ENCODE measurements at regions not wholly inside any gene's neighbourhood (a gene's known extent, or its start where the extent isn't known, plus 50 kb on each side); places are given as distances from the start of the nearest gene placed in this dataset.

DNA sequence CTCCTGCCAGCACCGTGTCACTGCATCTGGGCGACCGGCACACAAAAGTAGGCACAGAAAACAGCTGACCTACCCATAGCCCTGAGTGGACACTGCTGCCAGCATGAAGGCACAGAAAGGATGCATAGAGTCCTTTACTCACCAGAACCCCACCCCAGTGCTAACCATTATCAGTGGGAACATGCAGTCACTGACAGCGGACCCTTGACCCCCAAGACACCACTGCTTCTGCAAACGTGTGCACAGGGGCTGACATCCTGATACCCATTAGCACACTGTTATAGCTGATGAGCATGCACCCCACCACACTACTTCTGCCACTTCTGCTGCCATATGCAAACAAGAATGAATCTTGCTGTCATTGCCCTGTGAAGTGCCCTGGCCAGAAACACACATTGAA is 953.0 kb upstream of the NCAM2 start:
- TF ChIP-seq, protein P1, sequence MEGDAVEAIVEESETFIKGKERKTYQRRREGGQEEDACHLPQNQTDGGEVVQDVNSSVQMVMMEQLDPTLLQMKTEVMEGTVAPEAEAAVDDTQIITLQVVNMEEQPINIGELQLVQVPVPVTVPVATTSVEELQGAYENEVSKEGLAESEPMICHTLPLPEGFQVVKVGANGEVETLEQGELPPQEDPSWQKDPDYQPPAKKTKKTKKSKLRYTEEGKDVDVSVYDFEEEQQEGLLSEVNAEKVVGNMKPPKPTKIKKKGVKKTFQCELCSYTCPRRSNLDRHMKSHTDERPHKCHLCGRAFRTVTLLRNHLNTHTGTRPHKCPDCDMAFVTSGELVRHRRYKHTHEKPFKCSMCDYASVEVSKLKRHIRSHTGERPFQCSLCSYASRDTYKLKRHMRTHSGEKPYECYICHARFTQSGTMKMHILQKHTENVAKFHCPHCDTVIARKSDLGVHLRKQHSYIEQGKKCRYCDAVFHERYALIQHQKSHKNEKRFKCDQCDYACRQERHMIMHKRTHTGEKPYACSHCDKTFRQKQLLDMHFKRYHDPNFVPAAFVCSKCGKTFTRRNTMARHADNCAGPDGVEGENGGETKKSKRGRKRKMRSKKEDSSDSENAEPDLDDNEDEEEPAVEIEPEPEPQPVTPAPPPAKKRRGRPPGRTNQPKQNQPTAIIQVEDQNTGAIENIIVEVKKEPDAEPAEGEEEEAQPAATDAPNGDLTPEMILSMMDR (IDR thresholded peaks at IDR 0.05; ENCODE audit: borderline replicate concordance, extremely low read depth, low read length, poor library complexity, severe bottlenecking), result no peak
- TF ChIP-seq EZH2 (IDR thresholded peaks at IDR 0.05; ENCODE audit: borderline replicate concordance, low read depth, low read length, severe bottlenecking), result no peak

All from DND-41 (cell line).